ENCODE measurements at regions not wholly inside any gene's neighbourhood (a gene's known extent, or its start where the extent isn't known, plus 50 kb on each side); places are given as distances from the start of the nearest gene placed in this dataset.
"Not testable (repeated sequence)": the region's sequence is repeated elsewhere in the genome, so short reads cannot be mapped to it uniquely, and the experiment has no call there.

DNA sequence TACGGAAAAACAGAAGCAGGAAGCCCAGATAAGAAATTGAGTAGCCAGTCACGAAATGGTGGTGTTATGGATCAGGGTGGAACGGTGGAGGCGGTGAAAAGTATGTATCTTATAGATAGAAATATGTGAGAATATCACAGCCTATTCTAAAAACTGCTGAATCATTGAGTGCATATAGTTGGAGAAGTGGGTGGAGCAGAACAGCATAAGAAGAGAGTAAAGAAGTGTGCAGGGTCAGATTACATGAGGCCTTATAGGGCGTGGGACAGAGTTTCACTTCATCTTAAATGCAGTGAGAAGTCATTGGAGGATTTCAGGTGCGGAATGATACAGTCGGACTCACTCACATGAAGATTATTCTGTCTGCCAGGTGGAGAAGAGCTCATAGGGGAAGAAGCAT lies 293.1 kb downstream of the TRIML1 start:
- TF ChIP-seq, protein P1, sequence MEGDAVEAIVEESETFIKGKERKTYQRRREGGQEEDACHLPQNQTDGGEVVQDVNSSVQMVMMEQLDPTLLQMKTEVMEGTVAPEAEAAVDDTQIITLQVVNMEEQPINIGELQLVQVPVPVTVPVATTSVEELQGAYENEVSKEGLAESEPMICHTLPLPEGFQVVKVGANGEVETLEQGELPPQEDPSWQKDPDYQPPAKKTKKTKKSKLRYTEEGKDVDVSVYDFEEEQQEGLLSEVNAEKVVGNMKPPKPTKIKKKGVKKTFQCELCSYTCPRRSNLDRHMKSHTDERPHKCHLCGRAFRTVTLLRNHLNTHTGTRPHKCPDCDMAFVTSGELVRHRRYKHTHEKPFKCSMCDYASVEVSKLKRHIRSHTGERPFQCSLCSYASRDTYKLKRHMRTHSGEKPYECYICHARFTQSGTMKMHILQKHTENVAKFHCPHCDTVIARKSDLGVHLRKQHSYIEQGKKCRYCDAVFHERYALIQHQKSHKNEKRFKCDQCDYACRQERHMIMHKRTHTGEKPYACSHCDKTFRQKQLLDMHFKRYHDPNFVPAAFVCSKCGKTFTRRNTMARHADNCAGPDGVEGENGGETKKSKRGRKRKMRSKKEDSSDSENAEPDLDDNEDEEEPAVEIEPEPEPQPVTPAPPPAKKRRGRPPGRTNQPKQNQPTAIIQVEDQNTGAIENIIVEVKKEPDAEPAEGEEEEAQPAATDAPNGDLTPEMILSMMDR (IDR thresholded peaks at IDR 0.05; ENCODE audit: partially characterized antibody, unreplicated experiment): no peak
- Mint-ChIP-seq H3K27me3 (ENCODE audit: unreplicated experiment) (no peaks in the 10 kb centered on the region), H3K36me3 (ENCODE audit: unreplicated experiment) (no peaks in the 10 kb centered on the region), H3K4me3 (ENCODE audit: unreplicated experiment) (no peak overlapping the region), H3K27ac (ENCODE audit: unreplicated experiment) (no peak overlapping the region), H3K4me1 (ENCODE audit: low read depth, unreplicated experiment) (no peaks in the 10 kb centered on the region), H3K9me3 (ENCODE audit: unreplicated experiment) (no peaks in the 10 kb centered on the region)
- DNase-seq: no peak

DNA sequence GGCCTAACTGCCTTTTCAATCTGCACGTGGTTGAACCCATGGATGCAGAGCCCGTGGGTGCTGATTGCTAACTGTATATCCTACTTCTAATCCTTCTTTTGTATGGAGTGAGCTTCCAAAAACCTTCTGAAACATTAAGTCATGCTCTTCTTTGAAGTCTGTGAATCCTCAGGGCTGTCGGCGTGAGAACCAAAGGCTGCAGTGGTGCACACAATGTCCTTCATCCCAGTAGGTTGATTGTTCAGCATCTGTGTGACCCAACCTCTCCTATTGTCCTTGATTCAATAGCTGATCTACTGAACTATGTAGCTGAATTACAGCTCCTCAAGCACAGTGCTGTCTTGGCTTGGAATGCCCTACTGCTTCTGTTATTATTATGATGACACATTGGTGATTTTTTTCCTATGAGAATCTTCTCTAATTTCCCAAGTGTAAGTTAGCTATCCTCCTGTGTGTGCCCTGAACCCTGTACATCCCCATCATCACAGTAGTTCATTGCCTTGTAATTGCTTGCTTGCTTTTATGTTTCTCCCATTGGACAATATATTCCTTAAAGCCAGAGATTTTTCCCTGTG lies 294.6 kb downstream of the TRIML1 start:
- TF ChIP-seq, protein P1 (IDR thresholded peaks at IDR 0.05; ENCODE audit: partially characterized antibody, unreplicated experiment): no peak
- no peak overlapping the region for H3K27ac Mint-ChIP-seq (ENCODE audit: unreplicated experiment)
- H3K27me3 Mint-ChIP-seq (ENCODE audit: unreplicated experiment): no peaks in the 10 kb centered on the region
- H3K36me3 Mint-ChIP-seq (ENCODE audit: unreplicated experiment): no peaks in the 10 kb centered on the region
- no peaks in the 10 kb centered on the region for H3K4me1 Mint-ChIP-seq (ENCODE audit: low read depth, unreplicated experiment)
- H3K4me3 Mint-ChIP-seq (ENCODE audit: unreplicated experiment): no peak overlapping the region
- H3K9me3 Mint-ChIP-seq (ENCODE audit: unreplicated experiment): no peaks in the 10 kb centered on the region
- no peak for DNase-seq

DNA sequence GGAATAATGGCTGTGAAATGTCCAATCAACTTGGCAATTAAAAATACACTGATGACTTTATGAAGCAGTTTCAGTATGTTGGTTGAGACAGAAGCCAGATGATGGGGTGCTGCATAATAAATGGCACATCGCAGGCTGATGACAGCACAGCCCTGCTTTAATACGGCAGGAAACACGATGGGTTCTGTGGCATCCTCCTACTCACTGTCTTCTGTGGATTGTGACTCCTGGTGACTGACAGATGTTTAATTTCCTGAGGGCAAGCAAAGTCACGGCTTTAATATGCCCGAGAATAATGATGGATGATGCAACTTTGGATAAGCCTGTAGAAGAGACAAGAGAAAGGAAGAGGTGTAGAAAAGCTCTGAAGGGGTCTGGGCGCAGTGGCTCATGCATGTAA lies 295.4 kb downstream of the TRIML1 start:
- Mint-ChIP-seq H3K4me3 (ENCODE audit: unreplicated experiment) (no peak overlapping the region), H3K36me3 (ENCODE audit: unreplicated experiment) (no peaks in the 10 kb centered on the region), H3K9me3 (ENCODE audit: unreplicated experiment) (no peaks in the 10 kb centered on the region), H3K4me1 (ENCODE audit: low read depth, unreplicated experiment) (no peaks in the 10 kb centered on the region), H3K27me3 (ENCODE audit: unreplicated experiment) (no peaks in the 10 kb centered on the region), H3K27ac (ENCODE audit: unreplicated experiment) (no peak overlapping the region)
- TF ChIP-seq, protein P1 (IDR thresholded peaks at IDR 0.05; ENCODE audit: partially characterized antibody, unreplicated experiment): no peak
- DNase-seq: no peak

DNA sequence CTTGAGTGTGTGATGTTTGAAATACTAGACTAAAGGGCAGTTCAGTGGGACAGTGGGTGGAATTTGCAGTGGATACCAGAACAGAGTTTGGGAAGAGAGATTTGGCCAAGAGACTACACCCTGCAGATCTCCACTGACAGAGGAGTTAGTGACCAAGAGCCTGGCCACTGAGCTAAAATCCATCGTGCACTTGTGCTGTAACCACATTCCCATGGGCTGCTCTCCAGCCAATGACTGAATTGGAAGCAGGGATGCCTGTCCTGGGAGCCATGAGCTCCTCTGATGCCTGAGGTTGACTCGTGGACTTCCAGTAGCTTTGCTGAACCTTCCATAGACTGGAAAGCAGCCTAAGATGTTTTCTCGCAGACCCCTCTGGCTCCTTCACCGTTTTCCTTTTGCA lies 296.1 kb downstream of the TRIML1 start:
- TF ChIP-seq, protein P1 (IDR thresholded peaks at IDR 0.05; ENCODE audit: partially characterized antibody, unreplicated experiment): no peak
- no peaks in the 10 kb centered on the region for H3K4me1 Mint-ChIP-seq (ENCODE audit: low read depth, unreplicated experiment)

DNA sequence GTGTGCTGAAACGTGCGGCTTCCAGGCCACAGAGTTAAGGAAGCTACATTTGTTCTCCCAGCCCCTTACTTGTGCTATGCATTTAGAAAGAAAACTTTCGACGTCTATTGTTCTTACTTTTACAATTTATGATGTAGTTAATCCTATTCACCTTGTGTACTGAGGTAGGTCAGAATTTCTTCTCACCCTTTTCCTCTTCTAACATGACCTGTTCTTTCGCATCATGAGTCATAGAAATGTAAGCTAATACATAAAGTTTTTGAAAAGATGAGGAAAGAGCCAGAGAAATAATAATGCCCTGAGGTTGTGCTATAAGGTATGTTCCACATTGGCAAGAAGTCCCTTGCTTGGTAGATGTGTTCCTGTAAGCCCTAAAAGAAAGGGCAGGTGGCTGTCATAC lies 298.3 kb downstream of the TRIML1 start:
- Mint-ChIP-seq H3K36me3 (ENCODE audit: unreplicated experiment) (no peaks in the 10 kb centered on the region), H3K27ac (ENCODE audit: unreplicated experiment) (no peak overlapping the region), H3K27me3 (ENCODE audit: unreplicated experiment) (no peaks in the 10 kb centered on the region), H3K4me1 (ENCODE audit: low read depth, unreplicated experiment) (no peaks in the 10 kb centered on the region), H3K4me3 (ENCODE audit: unreplicated experiment) (no peak overlapping the region), H3K9me3 (ENCODE audit: unreplicated experiment) (no peaks in the 10 kb centered on the region)
- no peak for DNase-seq
- TF ChIP-seq, protein P1 (IDR thresholded peaks at IDR 0.05; ENCODE audit: partially characterized antibody, unreplicated experiment): no peak

More for the DNA sequence above, 296.1 kb downstream of the TRIML1 start:
- Mint-ChIP-seq H3K4me3 (ENCODE audit: unreplicated experiment) (no peak overlapping the region), H3K27me3 (ENCODE audit: unreplicated experiment) (no peaks in the 10 kb centered on the region), H3K27ac (ENCODE audit: unreplicated experiment) (no peak overlapping the region), H3K9me3 (ENCODE audit: unreplicated experiment) (no peaks in the 10 kb centered on the region), H3K36me3 (ENCODE audit: unreplicated experiment) (no peaks in the 10 kb centered on the region)
- no peak for DNase-seq

DNA sequence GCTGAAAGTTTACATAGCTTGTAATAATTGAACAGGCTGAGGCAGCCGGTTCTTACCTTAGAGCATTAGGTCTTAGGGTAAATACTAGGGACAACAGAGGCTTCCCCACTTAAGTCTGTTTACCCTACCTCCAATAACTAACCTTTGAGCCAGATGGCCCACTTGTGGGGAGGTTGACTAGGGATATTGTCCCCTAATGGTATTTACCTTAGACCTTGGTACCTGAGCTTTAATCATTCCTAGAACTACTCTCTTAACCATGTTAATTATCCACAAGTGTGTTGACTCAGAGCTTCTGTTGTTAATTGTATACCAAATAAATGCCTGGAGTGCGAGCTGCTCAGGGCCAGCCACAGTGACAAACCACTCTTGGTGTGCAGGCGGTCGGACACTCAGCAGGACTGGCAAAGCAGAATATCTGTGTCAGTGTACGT lies 299.2 kb downstream of the TRIML1 start:
- not testable (repeated sequence) for H3K9me3 Mint-ChIP-seq (ENCODE audit: unreplicated experiment); H3K4me3 Mint-ChIP-seq (ENCODE audit: unreplicated experiment); DNase-seq; H3K4me1 Mint-ChIP-seq (ENCODE audit: low read depth, unreplicated experiment); H3K36me3 Mint-ChIP-seq (ENCODE audit: unreplicated experiment); H3K27me3 Mint-ChIP-seq (ENCODE audit: unreplicated experiment); H3K27ac Mint-ChIP-seq (ENCODE audit: unreplicated experiment)

All from glutamatergic neuron (in vitro differentiated cells).